Tibial nerve (tissue), 4 donors: ENCODE measurements at regions not wholly inside any gene's neighbourhood (a gene's known extent, or its start where the extent isn't known, plus 50 kb on each side); places are given as distances from the start of the nearest gene placed in this dataset.

Source experiments
- DNase-seq, 2 donors: peaks; one replicate each; pipeline ENCODE4 v3.0.0-alpha.2; 2019; ENCODE audit warnings: low spot score in 2 of 2
- H3K27ac ChIP-seq, 4 donors: fragments of 200-600 bp; sonication (generic) in 3 of 4; one replicate each; pipeline ENCODE4 v1.5.1; 2017 to 2019; ENCODE audit warnings: mild to moderate bottlenecking in 1 of 4
- H3K27me3 ChIP-seq, 2 donors: fragments of 200-600 bp; sonication (generic) in 1 of 2; one replicate each; pipeline versions ENCODE4 v1.5.1 to v1.6.0; 2017 to 2019
- H3K36me3 ChIP-seq, 3 donors: fragments of 200-600 bp; sonication (generic); one replicate each; pipeline ENCODE4 v1.5.1; 2018 to 2019
- H3K4me1 ChIP-seq, 4 donors: fragments of 200-600 bp; sonication (generic) in 3 of 4; one replicate each; pipeline ENCODE4 v1.5.1; 2017 to 2019
- H3K4me3 ChIP-seq, 4 donors: fragments of 200-600 bp; sonication (generic) in 3 of 4; one replicate each; pipeline ENCODE4 v1.5.1; 2017 to 2019; ENCODE audit warnings: mild to moderate bottlenecking in 1 of 4, moderate library complexity in 1 of 4
- H3K9me3 ChIP-seq, 4 donors: fragments of 200-600 bp; sonication (generic) in 3 of 4; one replicate each; pipeline ENCODE4 v1.5.1; 2017 to 2019
- CTCF ChIP-seq, 5 experiments: fragments of 200-600 bp in 3 of 5; fragments of 450-650 bp in 2 of 5; sonication (generic) in 3 of 5; IDR thresholded peaks; one replicate each; pipeline ENCODE4 v1.5.1; 2016 to 2019; ENCODE audit warnings: antibody characterized with exemption in 5 of 5, mild to moderate bottlenecking in 3 of 5, moderate library complexity in 2 of 5
- EP300 ChIP-seq, 2 donors: sonication (generic); formaldehyde crosslinking; IDR thresholded peaks; one replicate each; pipeline ENCODE4 v1.6.1; 2017; ENCODE audit warnings: antibody characterized with exemption in 2 of 2, mild to moderate bottlenecking in 1 of 2
- POLR2A ChIP-seq, 2 donors: fragments of 450-650 bp; IDR thresholded peaks; one replicate each; pipeline ENCODE4 v1.6.1; 2017; ENCODE audit warnings: antibody characterized with exemption in 2 of 2, mild to moderate bottlenecking in 2 of 2, moderate library complexity in 2 of 2
- WGBS, 2 donors: methylation state at CpG; one replicate each; pipeline ENCODE4 v1.1.5; 2018; 5-methylcytosine and 5-hydroxymethylcytosine counted together

GRCh38 chr5:56470007-56470406, 236.9 kb upstream of the ANKRD55 start:
- Histone ChIP-seq H3K9me3 (no peaks in the 10 kb centered on the region), H3K36me3 (no peaks in the 10 kb centered on the region), H3K4me1 (peaks cover 0 to 11% (median 0%) of the 10 kb centered on the region in 4 donors), H3K27ac (no peak overlapping the region), H3K27me3 (no peaks in the 10 kb centered on the region), H3K4me3 (no peak overlapping the region)
- TF ChIP-seq EP300 (IDR thresholded peaks at IDR 0.05) (no peak), POLR2A (IDR thresholded peaks at IDR 0.05) (no peak), CTCF (IDR thresholded peaks at IDR 0.05) (no peak)
- no peak for DNase-seq
- 81 to 98% methylated on average over 7 of the region's 7 CpGs for WGBS, 2 donors

DNA sequence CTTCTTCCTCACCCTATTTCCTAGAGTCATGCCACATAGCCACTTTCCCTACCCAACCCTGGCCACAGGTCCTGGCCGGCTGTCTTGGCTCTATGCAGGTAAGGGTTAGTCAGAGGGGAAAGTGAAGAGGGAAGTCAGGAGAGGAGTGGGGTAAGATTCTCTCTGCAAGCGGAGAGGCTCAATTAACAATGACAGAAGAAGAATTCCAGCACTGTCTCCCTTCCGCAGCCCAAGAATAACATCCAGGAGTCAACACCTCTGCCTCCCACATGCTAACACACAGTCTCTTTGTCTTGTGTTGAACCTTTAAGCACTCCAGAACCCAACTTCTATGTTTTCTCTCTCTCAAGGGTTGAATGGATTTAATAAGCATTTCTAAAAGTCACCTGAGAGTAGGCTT, 235.1 kb upstream of the ANKRD55 start:
- H3K4me3 ChIP-seq, result no peak overlapping the region
- H3K27me3 ChIP-seq, result no peaks in the 10 kb centered on the region
- no peak overlapping the region for H3K27ac ChIP-seq
- H3K36me3 ChIP-seq, result no peaks in the 10 kb centered on the region
- peaks cover 0 to 13% (median 0%) of the 10 kb centered on the region in 4 donors for H3K4me1 ChIP-seq
- 55 to 59% methylated on average over 3 of the region's 3 CpGs for WGBS, 2 donors
- TF ChIP-seq CTCF (IDR thresholded peaks at IDR 0.05) (no peak), EP300 (IDR thresholded peaks at IDR 0.05) (no peak), POLR2A (IDR thresholded peaks at IDR 0.05) (no peak)
- DNase-seq, result no peak
- no peaks in the 10 kb centered on the region for H3K9me3 ChIP-seq

DNA sequence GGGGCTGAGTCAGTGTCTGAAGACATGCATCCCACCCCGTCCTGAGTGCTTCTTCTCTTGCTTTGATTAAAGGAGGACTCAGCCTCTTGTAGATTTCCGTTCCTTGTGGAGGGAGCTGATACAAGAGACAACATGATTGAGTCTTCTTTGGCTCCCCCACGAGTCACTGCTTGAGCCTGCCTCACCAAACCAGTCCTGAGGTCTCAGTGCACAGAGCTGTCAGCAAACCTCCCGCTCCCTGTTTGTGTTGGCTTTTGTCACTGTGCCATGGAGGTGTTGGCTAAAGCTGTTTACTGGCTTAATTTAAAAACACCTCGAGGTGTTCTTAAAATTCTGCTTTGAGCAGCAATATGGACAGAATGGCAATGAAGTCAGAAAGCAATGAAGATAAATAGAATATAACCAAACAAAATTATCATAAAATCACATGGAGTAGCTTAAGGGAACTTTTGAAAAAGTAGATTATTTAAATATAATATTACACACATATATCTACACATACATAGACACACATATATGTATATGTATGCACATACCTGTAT, 234.1 kb upstream of the ANKRD55 start:
- WGBS, 2 donors, result 83 to 86% methylated on average over 5 of the region's 5 CpGs
- TF ChIP-seq EP300 (IDR thresholded peaks at IDR 0.05) (no peak), POLR2A (IDR thresholded peaks at IDR 0.05) (no peak), CTCF (IDR thresholded peaks at IDR 0.05) (no peak)
- H3K9me3 ChIP-seq, result no peaks in the 10 kb centered on the region
- H3K4me3 ChIP-seq, result no peak overlapping the region
- peaks cover 0 to 13% (median 0%) of the 10 kb centered on the region in 4 donors for H3K4me1 ChIP-seq
- H3K27me3 ChIP-seq, result no peaks in the 10 kb centered on the region
- DNase-seq, result no peak
- H3K36me3 ChIP-seq, result no peaks in the 10 kb centered on the region
- no peak overlapping the region for H3K27ac ChIP-seq

- Histone ChIP-seq H3K4me1 (peaks cover 0 to 13% (median 0%) of the 10 kb centered on the region in 4 donors), H3K4me3 (no peak overlapping the region), H3K36me3 (no peaks in the 10 kb centered on the region), H3K27ac (no peak overlapping the region), H3K9me3 (no peaks in the 10 kb centered on the region), H3K27me3 (no peaks in the 10 kb centered on the region)
- DNase-seq, result no peak
- no peak for TF ChIP-seq POLR2A (IDR thresholded peaks at IDR 0.05)
- TF ChIP-seq EP300 (IDR thresholded peaks at IDR 0.05), result no peak
- TF ChIP-seq CTCF (IDR thresholded peaks at IDR 0.05), result no peak
- 83 to 92% methylated on average over 7 of the region's 7 CpGs for WGBS, 2 donors
Observed at GRCh38 chr5:56466136-56466816, 233.1 kb upstream of the ANKRD55 start.

DNA sequence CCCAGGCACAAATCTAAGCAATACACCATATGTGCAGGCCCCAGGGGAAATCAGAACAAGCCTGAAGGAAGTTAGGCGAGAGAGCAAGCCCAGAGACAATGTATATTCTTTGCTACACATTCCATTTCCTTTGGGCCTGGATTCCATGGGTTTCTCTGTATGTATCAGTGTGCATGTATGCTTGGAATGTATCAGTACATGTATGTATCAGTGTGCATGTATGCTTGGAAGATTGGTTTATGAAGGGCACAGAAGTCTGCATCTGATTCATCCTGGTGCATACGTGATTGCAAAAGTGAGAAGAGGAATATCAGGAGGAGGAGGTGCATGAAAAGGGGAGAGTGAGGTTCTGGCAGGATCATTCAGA, 232.6 kb upstream of the ANKRD55 start:
- no peaks in the 10 kb centered on the region for H3K9me3 ChIP-seq
- DNase-seq, result no peak
- H3K4me1 ChIP-seq, result peaks cover 0 to 18% (median under 1%) of the 10 kb centered on the region in 4 donors
- H3K27ac ChIP-seq, result no peak overlapping the region
- H3K27me3 ChIP-seq, result no peaks in the 10 kb centered on the region
- no peak for TF ChIP-seq EP300 (IDR thresholded peaks at IDR 0.05)
- TF ChIP-seq POLR2A (IDR thresholded peaks at IDR 0.05), result no peak
- TF ChIP-seq CTCF (IDR thresholded peaks at IDR 0.05), result no peak
- WGBS, 2 donors, result 83 to 85% methylated on average over 2 of the region's 2 CpGs
- no peaks in the 10 kb centered on the region for H3K36me3 ChIP-seq
- no peak overlapping the region for H3K4me3 ChIP-seq
